ENCODE measurements at regions not wholly inside any gene's neighbourhood (a gene's known extent, or its start where the extent isn't known, plus 50 kb on each side); places are given as distances from the start of the nearest gene placed in this dataset.

GRCh38 chr7:9488555-9488954, 1055.1 kb downstream of the NXPH1 start:
- Histone ChIP-seq H4K20me1 (ENCODE audit: insufficient read depth, low read length) (no peaks in the 10 kb centered on the region), H4K91ac (ENCODE audit: insufficient read depth, low read depth, low read length) (no peak overlapping the region), H2AFZ (replicated peaks; ENCODE audit: low read length, poor library complexity) (no peak overlapping the region), H3K4me1 (ENCODE audit: control insufficient read depth, insufficient read depth, low read length) (no peaks in the 10 kb centered on the region), H2BK5ac (ENCODE audit: low read depth, low read length, poor library complexity, severe bottlenecking) (no peak overlapping the region), H3K23ac (ENCODE audit: low read depth, low read length) (no peak overlapping the region), H4K5ac (ENCODE audit: low read depth, low read length) (no peak overlapping the region), H3K79me1 (ENCODE audit: low read depth in 1 of 2, low read length in 2 of 2) (no peaks in the 10 kb centered on the region), H3K14ac (replicated peaks; ENCODE audit: low read depth, low read length) (no peak overlapping the region), H3K4me3 (ENCODE audit: insufficient read depth, low read depth, low read length) (no peak overlapping the region), H3K9ac (ENCODE audit: low read depth, low read length) (no peak overlapping the region), H3K36me3 (ENCODE audit: control insufficient read depth, insufficient read depth, low read length) (no peaks in the 10 kb centered on the region), H2BK20ac (ENCODE audit: low read depth, low read length) (no peak overlapping the region), H3K9me1 (ENCODE audit: insufficient read depth, low read length) (no peaks in the 10 kb centered on the region), H2AK9ac (replicated peaks; ENCODE audit: low read depth, low read length, poor library complexity) (no peak overlapping the region), H3K9me3 (ENCODE audit: control insufficient read depth, insufficient read depth, low read length) (peaks cover 5% of the 10 kb centered on the region), H4K8ac (ENCODE audit: low read depth in 2 of 2, low read length in 2 of 2) (no peak overlapping the region), H3K4me2 (ENCODE audit: low read depth, low read length) (no peak overlapping the region), H2AK5ac (ENCODE audit: low read depth, low read length) (no peak overlapping the region), H3K56ac (ENCODE audit: extremely low read depth, insufficient read depth, low read length) (no peak overlapping the region), H3K4ac (ENCODE audit: low read depth, low read length) (no peak overlapping the region), H2BK15ac (ENCODE audit: low read depth, low read length) (no peak overlapping the region), H3K18ac (ENCODE audit: low read depth, low read length) (no peak overlapping the region), H3K27ac (ENCODE audit: insufficient read depth, low read length) (no peak overlapping the region), H2BK120ac (ENCODE audit: low read depth, low read length) (no peak overlapping the region), H3K27me3 (ENCODE audit: control insufficient read depth, insufficient read depth, low read length) (no peaks in the 10 kb centered on the region)
- in situ Hi-C loops (cut with MboI; ENCODE audit: low sequenced_read_pairs) (no loop called here), intact Hi-C loops (cut with micrococcal nuclease) (no loop called here), dilution Hi-C loops (cut with HindIII; ENCODE audit: low sequenced_read_pairs, unreplicated experiment) (no loop called here)
- no peak for ATAC-seq (ENCODE audit: low read depth)
- peak; percentile 19 for DNase-seq
- CTCF ChIA-PET, result no interaction called here
- TF ChIP-seq FOS (IDR thresholded peaks at IDR 0.05; ENCODE audit: low read depth, low read length) (peak; percentile 47; the same call in 1 of the 2 replicates), BHLHE40 (IDR thresholded peaks at IDR 0.05; ENCODE audit: low read depth, low read length) (no peak)
- BruUV-seq (replicated peaks), result no TSS peak
- POLR2A ChIA-PET (ENCODE audit: unreplicated experiment), result no interaction called here

All from IMR-90 (cell line).